Midbrain (tissue), 1 donor: ENCODE measurements at regions not wholly inside any gene's neighbourhood (a gene's known extent, or its start where the extent isn't known, plus 50 kb on each side); places are given as distances from the start of the nearest gene placed in this dataset.

Experiments
- DNase-seq: peaks from one replicate; lab custom pipeline; 2025; lab: John Stamatoyannopoulos, UW

- DNase-seq, result no peak
Measured at GRCh38 chr7:3195160-3195559, 105.9 kb upstream of the SDK1 start.

DNA sequence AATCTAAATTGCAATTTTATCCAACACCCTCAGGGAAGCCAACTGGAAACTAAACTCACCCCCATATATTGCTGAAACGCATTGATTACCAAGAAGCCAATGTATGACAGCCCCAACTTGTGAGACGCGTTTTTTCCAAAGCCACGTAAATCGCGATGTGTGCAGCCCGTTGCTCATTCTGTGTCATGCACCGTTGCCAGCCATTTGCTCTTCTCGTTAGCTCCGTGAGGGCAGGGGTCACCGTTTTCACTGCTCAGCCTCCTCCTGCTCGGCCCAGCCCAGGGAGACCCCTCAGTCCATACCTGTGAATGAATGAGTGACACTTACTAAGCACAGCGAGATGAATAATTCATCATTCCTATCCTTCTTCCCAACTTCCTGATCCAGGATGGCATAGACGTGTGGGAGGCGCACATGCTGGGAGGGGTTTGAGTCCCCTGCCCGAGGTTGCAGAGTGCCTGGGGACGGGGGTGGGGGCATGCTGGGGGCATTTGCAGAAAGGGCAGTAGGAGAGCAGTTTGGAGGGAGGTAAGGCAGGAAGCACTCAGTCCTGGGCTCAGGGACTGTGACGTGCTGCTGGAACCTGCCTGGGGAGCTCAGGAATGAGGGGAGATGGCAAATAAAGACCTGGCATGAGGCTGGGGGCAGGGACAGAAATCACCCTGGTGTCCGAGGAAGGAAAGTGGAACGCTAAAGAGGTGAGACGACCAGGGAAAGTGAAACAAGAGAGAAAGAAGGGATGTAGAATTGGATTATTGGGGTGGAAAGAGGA, 104.2 kb upstream of the SDK1 start:
- no peak for DNase-seq

DNA sequence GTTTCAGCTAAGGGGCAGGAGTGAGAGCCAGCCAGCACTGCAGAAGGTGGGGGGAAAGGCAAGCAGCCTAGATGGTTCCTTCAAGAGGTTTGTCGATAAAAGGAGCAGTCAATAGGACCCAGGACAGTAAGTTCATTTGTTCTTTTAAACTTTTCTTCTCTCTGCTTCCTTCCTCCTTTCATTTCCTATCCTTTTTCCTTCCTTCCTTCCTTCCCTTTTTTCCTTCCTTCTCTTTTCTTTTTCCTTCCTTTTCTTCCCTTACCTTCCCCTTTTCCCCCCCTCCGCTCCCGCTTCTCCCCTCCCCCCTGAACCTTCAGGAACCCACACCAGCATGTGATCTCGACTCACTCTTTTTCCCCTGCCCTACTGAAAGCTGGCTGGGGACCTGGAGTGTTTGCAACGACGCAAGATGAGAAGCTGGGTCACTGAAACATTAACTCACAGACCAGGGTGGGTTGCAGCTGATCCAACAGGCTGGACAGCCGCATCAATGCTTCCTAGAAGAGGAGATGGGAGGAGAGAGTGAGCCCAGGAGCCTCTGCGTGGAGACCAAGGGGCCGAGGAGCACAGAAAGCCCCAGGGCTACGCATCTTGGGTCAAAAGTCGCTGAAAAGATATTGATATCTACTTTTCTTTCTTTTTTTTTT, 103.4 kb upstream of the SDK1 start:
- no peak for DNase-seq

DNA sequence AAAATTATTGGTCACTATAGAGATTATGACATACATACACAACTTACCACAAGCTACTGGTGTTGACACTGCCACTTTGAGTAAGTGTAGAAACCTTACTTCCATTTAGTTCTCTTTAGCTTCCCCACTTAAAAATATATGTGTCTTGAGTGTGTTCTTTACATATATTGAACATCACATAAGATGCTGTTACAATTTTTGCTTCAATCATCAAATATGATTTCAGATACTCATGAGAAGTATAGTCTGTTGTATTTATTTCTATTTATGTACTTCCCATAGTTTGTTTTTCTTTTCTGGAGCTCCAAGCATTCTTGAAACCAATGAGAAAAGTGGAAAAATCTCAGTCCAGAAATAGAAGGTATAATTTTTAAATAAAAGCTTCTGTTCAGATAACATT, 102.7 kb upstream of the SDK1 start:
- no peak for DNase-seq

DNA sequence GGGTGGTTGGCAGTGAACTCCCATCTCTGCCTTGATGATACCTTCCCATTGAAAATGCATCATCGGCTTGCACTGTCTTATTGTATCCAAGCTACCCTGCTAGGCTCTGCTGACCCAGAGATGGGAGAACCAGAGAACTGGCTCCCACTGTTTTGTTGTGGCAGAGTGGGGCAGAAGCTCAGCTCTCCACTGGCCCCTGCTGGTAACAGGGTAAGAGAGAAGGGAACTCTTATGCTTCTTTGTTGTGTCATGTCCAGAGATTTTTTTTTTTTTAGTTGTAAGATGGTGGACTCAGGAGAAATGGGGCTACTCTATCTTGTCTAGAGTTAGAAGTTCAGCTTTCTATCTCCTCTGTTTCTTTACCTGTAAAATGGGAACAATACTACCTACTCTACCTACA, 100.5 kb upstream of the SDK1 start:
- no peak for DNase-seq

GRCh38 chr7:3201306-3201705, 99.7 kb upstream of the SDK1 start:
- no peak for DNase-seq

- DNase-seq, result no peak
Measured at GRCh38 chr7:3201937-3202710, 98.9 kb upstream of the SDK1 start.

DNA sequence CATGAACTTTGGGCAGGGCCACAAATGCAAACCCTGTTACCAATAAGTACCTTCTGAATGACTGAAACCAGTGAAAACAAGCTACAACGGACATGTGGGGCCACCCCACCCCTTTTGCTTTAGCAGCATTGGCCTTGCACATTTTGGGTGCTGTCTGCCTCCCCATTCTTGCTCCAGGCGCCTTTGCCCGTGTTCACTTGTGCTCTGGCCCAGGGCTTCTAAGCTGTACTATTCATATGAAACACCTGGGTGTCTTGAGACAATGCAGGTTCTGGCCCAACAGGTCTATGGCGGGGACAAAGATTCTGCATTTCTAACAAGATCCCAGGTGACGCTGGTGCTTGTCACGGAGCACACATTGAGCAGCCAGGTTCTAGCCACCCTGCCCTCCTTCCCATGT, 96.5 kb upstream of the SDK1 start:
- no peak for DNase-seq

GRCh38 chr7:3206101-3206500, 95.0 kb upstream of the SDK1 start:
- no peak for DNase-seq

GRCh38 chr7:3206771-3207191, 94.3 kb upstream of the SDK1 start:
- no peak for DNase-seq

DNA sequence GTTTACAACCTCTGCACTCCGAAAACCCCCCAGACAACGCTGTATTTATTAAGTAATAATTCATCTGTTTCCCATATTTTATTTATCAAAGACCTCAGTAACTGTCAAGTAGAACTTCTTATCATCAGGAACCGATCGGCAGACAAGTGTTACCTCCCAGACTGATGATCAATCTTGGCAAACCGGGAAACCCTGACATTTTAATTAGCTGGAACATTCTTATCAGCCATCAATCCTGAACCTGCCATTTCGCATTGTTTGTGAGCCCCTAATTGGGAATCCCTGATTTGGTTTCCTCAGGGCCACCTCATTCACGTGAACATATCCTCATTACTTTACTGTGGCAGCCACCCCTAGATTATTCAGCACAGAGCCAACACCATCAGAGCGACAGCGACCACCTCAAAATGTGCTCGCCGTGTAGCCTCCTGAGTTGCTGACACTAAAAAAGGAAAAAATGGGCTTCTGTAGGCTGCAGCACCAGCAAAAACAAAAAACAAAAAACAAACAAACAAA, 93.6 kb upstream of the SDK1 start:
- no peak for DNase-seq

DNA sequence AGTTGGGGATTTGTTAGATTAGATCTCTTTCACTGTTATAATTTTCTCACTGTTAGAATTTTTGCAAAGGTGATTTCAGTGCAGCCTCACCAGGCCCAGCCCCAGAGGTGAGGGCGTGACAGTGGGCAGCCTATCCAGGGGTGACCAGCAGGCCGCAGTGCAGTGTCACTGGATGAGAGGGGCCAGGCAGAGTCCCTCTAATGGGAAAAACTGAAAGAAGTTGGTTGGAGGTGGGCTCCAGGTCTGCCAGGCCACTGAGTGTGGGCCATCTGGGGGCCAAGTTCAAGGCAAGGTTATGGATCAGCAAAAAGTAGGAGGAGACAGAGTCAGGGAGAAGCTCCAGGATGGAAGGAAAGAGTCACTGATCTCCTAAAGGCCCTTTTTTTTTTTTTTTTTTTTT, 90.5 kb upstream of the SDK1 start:
- no peak for DNase-seq

DNA sequence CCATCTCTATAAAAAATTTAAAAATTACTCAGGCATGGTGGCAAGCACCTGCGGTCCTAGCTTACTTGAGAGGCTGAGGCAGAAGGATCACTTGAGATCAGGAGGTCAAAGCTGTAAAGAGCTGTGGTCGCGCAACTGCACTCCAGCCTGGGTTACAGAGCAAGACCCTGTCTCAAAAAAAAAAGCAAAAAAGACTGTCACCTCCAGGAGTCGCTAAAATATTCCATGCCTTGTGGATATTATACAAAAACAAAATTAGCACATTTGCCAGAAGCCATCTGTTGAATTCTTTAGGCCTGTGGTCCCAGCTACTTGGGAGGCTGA, 87.0 kb upstream of the SDK1 start:
- no peak for DNase-seq

DNA sequence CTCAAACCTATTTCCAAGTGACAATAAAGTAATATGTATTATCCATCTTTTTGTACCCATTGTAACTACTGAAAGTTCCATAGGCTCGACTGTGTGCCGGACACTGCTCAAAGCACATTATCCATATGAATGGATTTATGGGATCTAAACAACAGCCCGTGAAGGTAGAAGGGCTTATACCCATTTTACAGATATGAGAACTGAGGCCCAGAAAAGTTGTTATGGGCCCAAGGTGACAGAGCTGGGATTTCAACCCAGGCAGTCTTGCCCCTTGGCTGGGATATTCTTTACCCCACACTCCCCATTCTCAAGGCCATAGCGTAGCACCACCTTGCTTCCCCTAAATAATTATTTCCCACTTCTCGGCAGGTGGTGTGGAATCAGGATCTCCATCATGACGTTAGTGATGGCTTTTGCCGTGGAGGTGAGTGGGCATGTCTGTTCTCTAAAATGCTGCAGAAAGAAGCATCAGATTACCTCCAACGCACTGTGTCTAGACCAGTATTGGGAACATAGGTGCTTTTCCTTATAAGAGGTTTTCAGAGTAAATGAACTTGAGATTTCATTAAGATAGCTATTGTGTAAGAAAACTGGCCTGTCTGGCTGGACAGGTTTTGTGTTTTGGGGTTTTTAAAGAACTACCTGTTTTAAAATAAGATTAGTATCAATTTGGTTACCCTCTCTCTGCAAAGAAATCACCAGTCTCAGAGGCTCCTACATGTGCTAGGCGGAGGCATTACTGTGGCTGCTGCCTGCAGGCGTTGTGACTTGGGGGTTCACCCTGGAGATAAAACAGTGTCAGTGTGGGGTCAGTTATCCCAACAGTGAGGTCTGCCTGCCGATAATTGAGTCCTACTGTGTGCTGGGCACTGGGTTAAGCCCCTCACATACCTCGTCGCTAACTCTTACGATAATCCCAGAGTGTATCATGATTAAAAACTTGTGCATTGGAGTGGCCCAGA, 85.1 kb upstream of the SDK1 start:
- no peak for DNase-seq

GRCh38 chr7:3217166-3217565, 83.9 kb upstream of the SDK1 start:
- no peak for DNase-seq

DNA sequence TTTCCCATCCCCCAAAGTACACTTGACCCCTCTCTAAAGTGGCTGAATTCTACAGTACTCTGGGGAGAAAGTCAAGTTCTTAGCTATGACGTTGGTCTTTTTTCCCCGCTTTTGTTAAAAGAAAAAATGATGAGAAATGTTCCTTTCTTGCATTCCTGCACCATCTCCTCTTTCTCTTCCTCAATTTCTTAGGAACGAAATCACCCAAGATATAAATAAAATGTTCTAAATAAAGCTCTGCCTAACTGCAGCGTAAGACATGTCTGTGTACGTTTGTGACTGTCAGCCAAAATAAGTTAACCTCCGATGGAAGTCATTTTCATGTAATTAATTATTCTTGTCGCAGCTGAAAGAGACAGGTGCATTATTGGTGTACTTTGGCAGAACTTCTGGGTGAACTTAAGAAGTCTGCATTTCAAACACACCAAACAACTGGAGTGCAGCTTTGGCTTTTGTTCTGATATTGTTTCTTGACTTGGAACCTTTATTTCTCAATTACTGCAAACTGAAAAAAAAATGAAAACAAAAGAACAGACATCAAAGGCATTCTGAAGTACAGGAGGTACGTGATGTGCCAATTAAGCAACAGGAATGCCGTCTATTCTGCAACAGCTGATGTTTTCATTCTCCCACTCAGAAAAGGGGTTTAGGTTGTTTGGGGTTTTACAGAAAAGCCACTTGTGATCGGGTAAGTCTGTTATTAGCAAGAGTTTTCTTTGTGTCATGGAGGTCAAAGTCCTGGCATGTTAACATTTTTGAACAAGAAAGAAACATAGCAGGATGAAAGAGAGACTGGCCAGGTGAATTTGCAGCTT, 82.4 kb upstream of the SDK1 start:
- DNase-seq, result no peak

DNA sequence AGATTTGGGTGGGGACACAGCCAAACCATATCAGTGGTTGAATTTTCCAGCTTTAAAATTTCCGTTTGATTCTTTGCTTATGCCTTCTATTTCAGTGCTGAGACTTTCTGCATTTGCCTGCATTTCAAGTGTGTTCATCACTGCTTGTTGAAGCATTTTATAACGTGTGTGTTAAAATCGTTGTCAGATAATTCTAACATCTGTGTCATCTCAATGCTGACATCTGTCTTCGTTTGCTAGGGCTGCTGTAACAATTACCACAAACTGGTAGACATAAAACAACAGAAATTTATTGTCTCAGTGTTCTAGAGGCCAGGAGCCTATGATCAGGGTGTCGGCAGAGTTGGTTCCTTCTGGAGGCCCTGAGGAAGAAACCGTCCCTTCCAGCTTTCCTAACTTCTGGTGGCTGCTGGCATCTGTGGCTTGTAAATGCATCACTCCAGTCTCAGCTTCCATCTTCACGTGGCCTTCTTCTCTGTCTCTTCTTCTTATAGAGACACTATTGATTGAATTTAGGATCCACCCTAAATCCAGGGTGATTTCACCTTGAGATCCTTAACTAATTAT, 71.1 kb upstream of the SDK1 start:
- DNase-seq, result no peak

DNA sequence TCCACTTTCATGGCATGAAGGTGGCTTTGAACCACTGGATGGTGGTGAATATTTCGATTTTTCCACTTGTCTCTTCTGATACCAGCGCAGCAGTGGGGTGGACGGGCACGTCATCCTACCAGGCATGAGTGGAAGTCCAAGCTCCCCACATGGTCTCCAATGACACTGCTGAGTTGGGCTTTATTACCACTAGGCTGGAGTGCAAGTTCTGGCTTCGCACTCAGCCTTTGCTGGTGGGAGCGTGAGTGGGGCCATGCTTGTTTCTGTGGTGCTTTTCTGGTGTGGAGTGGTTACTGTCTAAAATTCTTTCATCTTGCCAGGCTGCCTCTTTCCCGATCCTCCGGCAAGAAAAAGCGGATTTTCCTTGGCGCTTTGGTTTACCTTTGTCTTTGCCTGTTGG, 70.1 kb upstream of the SDK1 start:
- no peak for DNase-seq

GRCh38 chr7:3232228-3232627, 68.8 kb upstream of the SDK1 start:
- DNase-seq, result no peak

GRCh38 chr7:3233301-3233700, 67.8 kb upstream of the SDK1 start:
- no peak for DNase-seq

DNA sequence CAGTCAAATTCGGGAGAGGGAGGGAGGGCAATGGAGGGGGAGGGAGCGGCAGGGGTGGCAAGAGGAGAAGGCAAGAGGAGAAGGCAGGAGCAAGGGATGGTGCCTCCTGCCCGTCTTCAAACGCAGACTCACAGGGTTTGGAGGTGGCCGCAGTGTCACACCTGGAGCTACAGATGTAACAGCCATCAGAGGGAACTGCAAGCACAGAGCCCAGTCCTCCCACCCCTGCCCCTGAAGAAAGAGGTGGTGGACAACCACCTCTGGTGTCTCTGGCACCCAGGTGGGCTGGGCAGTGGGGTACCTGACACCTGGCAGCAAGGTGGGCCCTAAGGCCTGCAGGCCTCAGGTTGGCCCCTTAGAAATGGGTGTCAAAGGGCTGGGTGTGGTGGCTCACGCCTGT, 67.0 kb upstream of the SDK1 start:
- no peak for DNase-seq
